HEK293T (cell line): ENCODE measurements at regions not wholly inside any gene's neighbourhood (a gene's known extent, or its start where the extent isn't known, plus 50 kb on each side); places are given as distances from the start of the nearest gene placed in this dataset.

ENCODE experiments used
- ELF4 ChIP-seq: fragments of 450-650 bp; IDR thresholded peaks from 2 replicates; pipeline ENCODE4 v1.6.1; 2017; ENCODE audit warnings: antibody characterized with exemption
- FOXA1 ChIP-seq: fragments of 450-650 bp; IDR thresholded peaks from 2 replicates; pipeline ENCODE4 v1.6.1; 2016; ENCODE audit warnings: mild to moderate bottlenecking
- FOXK2 ChIP-seq: fragments of 450-650 bp; IDR thresholded peaks from 2 replicates; pipeline ENCODE4 v1.6.1; 2016; ENCODE audit warnings: mild to moderate bottlenecking
- FOXM1 ChIP-seq: fragments of 450-650 bp; IDR thresholded peaks from 2 replicates; pipeline ENCODE4 v1.6.1; 2017; ENCODE audit warnings: mild to moderate bottlenecking, borderline replicate concordance
- L3MBTL2 ChIP-seq: fragments of 450-650 bp; conservative IDR thresholded peaks from 2 replicates; pipeline ENCODE4 v1.6.1; 2016; ENCODE audit warnings: mild to moderate bottlenecking
- NFRKB ChIP-seq: fragments of 450-650 bp; IDR thresholded peaks from 2 replicates; pipeline ENCODE4 v1.6.1; 2016; ENCODE audit warnings: mild to moderate bottlenecking, moderate library complexity
- PKNOX1 ChIP-seq: fragments of 450-650 bp; IDR thresholded peaks from 2 replicates; pipeline ENCODE4 v1.6.1; 2016
- SP1 ChIP-seq: fragments of 450-650 bp; IDR thresholded peaks from 2 replicates; pipeline ENCODE4 v1.6.1; 2017
- ZNF384 ChIP-seq: fragments of 450-650 bp; IDR thresholded peaks from 2 replicates; pipeline ENCODE4 v1.6.1; 2016

- no peak for TF ChIP-seq PKNOX1
- no peak for TF ChIP-seq SP1
- TF ChIP-seq FOXM1 = no peak
- no peak for TF ChIP-seq ELF4
- no peak for TF ChIP-seq FOXA1
- TF ChIP-seq FOXK2 = no peak
- TF ChIP-seq ZNF384 = no peak
- TF ChIP-seq NFRKB = no peak
- TF ChIP-seq L3MBTL2 = no peak
These were observed 146.1 kb upstream of the FAM20C start for GRCh38 chr7:46123-46829.
